IMR-90 (cell line): ENCODE measurements at regions not wholly inside any gene's neighbourhood (a gene's known extent, or its start where the extent isn't known, plus 50 kb on each side); places are given as distances from the start of the nearest gene placed in this dataset.

ENCODE experiments used
- ATAC-seq: fragments of 200-7000 bp; cut with Tn5 transposase; 2 replicates; pipeline ENCODE4 v1.9.1; 2020; ENCODE audit warnings: low read depth, mild to moderate bottlenecking, moderate library complexity
- BruUV-seq: library from RNA; stranded (reverse); fragments of 400-500 nt; replicated peaks from 2 replicates; lab custom pipeline; 2021; lab: Mats Ljungman, UMichigan
- CTCF ChIA-PET: fragments of 300-600 bp; formaldehyde crosslinking; extraction: SDS; loops from one replicate; lab custom pipeline; 2021; ENCODE audit warnings: antibody characterized with exemption; lab: Yijun Ruan, JAX
- POLR2A ChIA-PET: fragments of 300-600 bp; sonication (Branson Sonifier 250); formaldehyde crosslinking; loops from one replicate; lab custom pipeline; 2022; ENCODE audit warnings: antibody characterized with exemption; ENCODE audit not compliant: unreplicated experiment; lab: Charles Lee
- DNase-seq: peaks from one replicate; pipeline ENCODE4 v3.0.0; 2013
- H2AFZ ChIP-seq: replicated peaks from 2 replicates; pipeline ENCODE3; 2013; ENCODE audit warnings: low read length, mild to moderate bottlenecking; ENCODE audit not compliant: poor library complexity
- H2AK5ac ChIP-seq: 2 replicates; pipeline ENCODE4 v1.6.1; 2013; ENCODE audit warnings: low read depth, low read length, inconsistent platforms
- H2AK9ac ChIP-seq: replicated peaks from 2 replicates; pipeline ENCODE3; 2013; ENCODE audit warnings: mild to moderate bottlenecking, low read depth, low read length, moderate library complexity; ENCODE audit not compliant: poor library complexity
- H2BK120ac ChIP-seq: 2 replicates; pipeline ENCODE4 v1.6.1; 2013; ENCODE audit warnings: low read depth, low read length, inconsistent platforms
- H2BK15ac ChIP-seq: 3 replicates; pipeline ENCODE4 v1.6.1; 2013; ENCODE audit warnings: low read depth, low read length, inconsistent platforms
- H2BK20ac ChIP-seq: 2 replicates; pipeline ENCODE4 v1.6.1; 2013; ENCODE audit warnings: low read depth, mild to moderate bottlenecking, inconsistent platforms, low read length, moderate library complexity
- H2BK5ac ChIP-seq: 2 replicates; pipeline ENCODE4 v1.6.1; 2013; ENCODE audit warnings: mild to moderate bottlenecking, low read depth, low read length, inconsistent platforms; ENCODE audit not compliant: poor library complexity, severe bottlenecking
- H3K14ac ChIP-seq: replicated peaks from 2 replicates; pipeline ENCODE4 v1.6.1; 2013; ENCODE audit warnings: low read depth, low read length, inconsistent platforms
- H3K18ac ChIP-seq: 2 replicates; pipeline ENCODE4 v1.6.1; 2013; ENCODE audit warnings: low read depth, low read length, control low read depth
- H3K23ac ChIP-seq: 2 replicates; pipeline ENCODE4 v1.6.1; 2013; ENCODE audit warnings: low read depth, low read length, inconsistent platforms
- H3K27ac ChIP-seq: 2 replicates; pipeline ENCODE4 v1.5.1; 2013; ENCODE audit warnings: mild to moderate bottlenecking, control low read depth, low read length; ENCODE audit not compliant: insufficient read depth
- H3K27me3 ChIP-seq: 2 replicates; pipeline ENCODE4 v1.6.1; 2013; ENCODE audit warnings: low read length; ENCODE audit not compliant: control insufficient read depth, insufficient read depth
- H3K36me3 ChIP-seq: 2 replicates; pipeline ENCODE4 v1.6.1; 2013; ENCODE audit warnings: low read length, mixed read lengths; ENCODE audit not compliant: control insufficient read depth, insufficient read depth
- H3K4ac ChIP-seq: 2 replicates; pipeline ENCODE4 v1.6.1; 2013; ENCODE audit warnings: low read depth, low read length, inconsistent platforms
- H3K4me1 ChIP-seq: 2 replicates; pipeline ENCODE4 v1.6.1; 2013; ENCODE audit warnings: low read length, mixed read lengths; ENCODE audit not compliant: control insufficient read depth, insufficient read depth
- H3K4me2 ChIP-seq: 2 replicates; pipeline ENCODE4 v1.6.1; 2013; ENCODE audit warnings: low read depth, mild to moderate bottlenecking, control low read depth, low read length, moderate library complexity
- H3K4me3 ChIP-seq: 2 replicates; pipeline ENCODE4 v1.5.1; 2013; ENCODE audit warnings: low read depth, mild to moderate bottlenecking, control low read depth, low read length, moderate library complexity; ENCODE audit not compliant: insufficient read depth
- H3K56ac ChIP-seq: 2 replicates; pipeline ENCODE4 v1.6.1; 2013; ENCODE audit warnings: low read length, inconsistent platforms; ENCODE audit not compliant: insufficient read depth; ENCODE audit errors: extremely low read depth
- H3K79me1 ChIP-seq, 2 experiments: 2 replicates each; pipeline ENCODE4 v1.6.1; 2013; ENCODE audit warnings: low read length in 2 of 2, inconsistent platforms in 1 of 2, low read depth in 1 of 2
- H3K9ac ChIP-seq: 2 replicates; pipeline ENCODE4 v1.6.1; 2013; ENCODE audit warnings: low read depth, low read length, control low read depth
- H3K9me1 ChIP-seq: 2 replicates; pipeline ENCODE4 v1.6.1; 2013; ENCODE audit warnings: low read length, inconsistent platforms; ENCODE audit not compliant: insufficient read depth
- H3K9me3 ChIP-seq: 2 replicates; pipeline ENCODE4 v1.6.1; 2013; ENCODE audit warnings: low read length; ENCODE audit not compliant: control insufficient read depth, insufficient read depth
- H4K20me1 ChIP-seq: 2 replicates; pipeline ENCODE4 v1.6.1; 2013; ENCODE audit warnings: low read length, inconsistent platforms; ENCODE audit not compliant: insufficient read depth
- H4K5ac ChIP-seq: 2 replicates; pipeline ENCODE4 v1.6.1; 2013; ENCODE audit warnings: mild to moderate bottlenecking, low read depth, low read length, control low read depth
- H4K8ac ChIP-seq, 2 experiments: 2 replicates each; pipeline ENCODE4 v1.6.1; 2013; ENCODE audit warnings: low read depth in 2 of 2, low read length in 2 of 2, control low read depth in 1 of 2, inconsistent platforms in 1 of 2
- H4K91ac ChIP-seq: 2 replicates; pipeline ENCODE4 v1.6.1; 2013; ENCODE audit warnings: low read depth, low read length, inconsistent platforms; ENCODE audit not compliant: insufficient read depth
- BHLHE40 ChIP-seq: fragments of 150-350 bp; IDR thresholded peaks from 2 replicates; pipeline ENCODE4 v1.6.1; 2016; ENCODE audit warnings: mild to moderate bottlenecking, low read depth, low read length
- CEBPB ChIP-seq: IDR thresholded peaks from 2 replicates; pipeline ENCODE4 v1.6.1; 2012; ENCODE audit warnings: low read depth, low read length, improper control_type of control experiment
- CHD1 ChIP-seq: IDR thresholded peaks from 2 replicates; pipeline ENCODE4 v1.6.1; 2012; ENCODE audit warnings: low read depth, low read length, improper control_type of control experiment
- FOS ChIP-seq: fragments of 150-350 bp; IDR thresholded peaks from 2 replicates; pipeline ENCODE4 v1.6.1; 2016; ENCODE audit warnings: low read depth, low read length
- MAFK ChIP-seq: IDR thresholded peaks from 2 replicates; pipeline ENCODE4 v1.6.1; 2012; ENCODE audit warnings: low read depth, low read length, improper control_type of control experiment
- MAZ ChIP-seq: IDR thresholded peaks from 2 replicates; pipeline ENCODE4 v1.6.1; 2012; ENCODE audit warnings: low read depth, mild to moderate bottlenecking, low read length, improper control_type of control experiment, moderate library complexity, borderline replicate concordance
- MXI1 ChIP-seq: IDR thresholded peaks from 2 replicates; pipeline ENCODE4 v1.6.1; 2012; ENCODE audit warnings: low read depth, mild to moderate bottlenecking, low read length, moderate library complexity, borderline replicate concordance
- NFE2L2 ChIP-seq: fragments of 150-350 bp; IDR thresholded peaks from 2 replicates; pipeline ENCODE4 v1.6.1; 2016; ENCODE audit warnings: low read depth, mild to moderate bottlenecking, low read length
- POLR2A ChIP-seq: IDR thresholded peaks from 2 replicates; pipeline ENCODE4 v1.6.1; 2012; ENCODE audit warnings: mild to moderate bottlenecking, low read depth, low read length
- RAD21 ChIP-seq: IDR thresholded peaks from 2 replicates; pipeline ENCODE4 v1.6.1; 2012; ENCODE audit warnings: low read length, improper control_type of control experiment
- RCOR1 ChIP-seq: IDR thresholded peaks from 2 replicates; pipeline ENCODE4 v1.6.1; 2012; ENCODE audit warnings: mild to moderate bottlenecking, low read length, improper control_type of control experiment; ENCODE audit not compliant: insufficient replicate concordance
- RFX5 ChIP-seq: IDR thresholded peaks from 2 replicates; pipeline ENCODE4 v1.8.0; 2012; ENCODE audit warnings: low read depth, mild to moderate bottlenecking, low read length, moderate library complexity
- SMC3 ChIP-seq: fragments of 150-350 bp; IDR thresholded peaks from 2 replicates; pipeline ENCODE4 v1.6.1; 2016; ENCODE audit warnings: low read depth, mild to moderate bottlenecking, antibody characterized with exemption, low read length, moderate library complexity
- USF2 ChIP-seq: fragments of 150-350 bp; IDR thresholded peaks from 2 replicates; pipeline ENCODE4 v1.6.1; 2017; ENCODE audit warnings: mild to moderate bottlenecking, antibody characterized with exemption, low read length, low read depth
- WGBS, 2 experiments: methylation state at CpG; one replicate each; pipeline versions ENCODE4 v1.1.5 to v1.1.7; 2013; ENCODE audit warnings: missing lambda C conversion rate in 2 of 2; ENCODE audit not compliant: insufficient read length in 1 of 2; ENCODE audit errors: extremely low coverage in 2 of 2; 5-methylcytosine and 5-hydroxymethylcytosine counted together
- dilution Hi-C: fragments of 300-500 bp; cut with HindIII; formaldehyde crosslinking; loops from one replicate; pipeline ENCODE4 v1.14.3; 2018; ENCODE audit warnings: low sequenced_read_pairs; ENCODE audit not compliant: unreplicated experiment
- in situ Hi-C: fragments of 300-500 bp; cut with MboI; formaldehyde crosslinking; loops from 3 replicates; pipeline ENCODE4 v1.14.3; 2019; ENCODE audit warnings: low sequenced_read_pairs, inconsistent platforms, mixed read lengths
- intact Hi-C: fragments of 100-400 bp; cut with micrococcal nuclease; formaldehyde crosslinking; loops from 2 replicates; pipeline ENCODE4 v1.10.0; 2022
- TF ChIP-seq, protein P1 (sequence below): conservative IDR thresholded peaks from 2 replicates; pipeline ENCODE4 v1.5.1; 2012; ENCODE audit warnings: mild to moderate bottlenecking, low read depth, low read length, improper control_type of control experiment
- TF ChIP-seq, protein P2 (sequence below): fragments of 150-350 bp; IDR thresholded peaks from 2 replicates; pipeline ENCODE4 v1.6.1; 2016; ENCODE audit warnings: low read depth, mild to moderate bottlenecking, low read length, moderate library complexity, borderline replicate concordance

GRCh38 chr13:40192452-40192851 is 474.0 kb downstream of the FOXO1 start:
- intact Hi-C loops (no loop called here), in situ Hi-C loops (no loop called here), dilution Hi-C loops (no loop called here)
- Histone ChIP-seq H3K9me1 (no peaks in the 10 kb centered on the region), H3K9me3 (no peaks in the 10 kb centered on the region), H3K4me2 (no peak overlapping the region), H2AFZ (no peak overlapping the region), H3K36me3 (no peaks in the 10 kb centered on the region), H3K4me1 (no peaks in the 10 kb centered on the region), H3K27me3 (no peaks in the 10 kb centered on the region), H4K8ac (no peak overlapping the region), H2AK9ac (no peak overlapping the region), H4K5ac (no peak overlapping the region), H3K18ac (no peak overlapping the region), H3K23ac (no peak overlapping the region), H2BK20ac (no peak overlapping the region), H3K4me3 (no peak overlapping the region), H2AK5ac (no peak overlapping the region), H2BK120ac (no peak overlapping the region), H4K91ac (no peak overlapping the region), H3K9ac (no peak overlapping the region), H2BK5ac (no peak overlapping the region), H3K79me1 (no peaks in the 10 kb centered on the region), H3K27ac (no peak overlapping the region), H3K56ac (no peak overlapping the region), H3K4ac (no peak overlapping the region), H4K20me1 (no peaks in the 10 kb centered on the region), H3K14ac (no peak overlapping the region), H2BK15ac (no peak overlapping the region)
- no TSS peak for BruUV-seq
- ChIA-PET CTCF (no interaction called here), POLR2A (no interaction called here)
- DNase-seq (no peak), ATAC-seq (no peak)
- WGBS, 2 experiments, result no CpG with 5 or more reads among the region's 5 CpGs
- TF ChIP-seq MAFK (no peak), MXI1 (no peak), SMC3 (no peak), MAZ (no peak), RFX5 (no peak), FOS (no peak), USF2 (no peak), BHLHE40 (no peak), NFE2L2 (no peak), CHD1 (no peak), CEBPB (no peak), RCOR1 (no peak), POLR2A (no peak), RAD21 (no peak)
- TF ChIP-seq, protein P1, sequence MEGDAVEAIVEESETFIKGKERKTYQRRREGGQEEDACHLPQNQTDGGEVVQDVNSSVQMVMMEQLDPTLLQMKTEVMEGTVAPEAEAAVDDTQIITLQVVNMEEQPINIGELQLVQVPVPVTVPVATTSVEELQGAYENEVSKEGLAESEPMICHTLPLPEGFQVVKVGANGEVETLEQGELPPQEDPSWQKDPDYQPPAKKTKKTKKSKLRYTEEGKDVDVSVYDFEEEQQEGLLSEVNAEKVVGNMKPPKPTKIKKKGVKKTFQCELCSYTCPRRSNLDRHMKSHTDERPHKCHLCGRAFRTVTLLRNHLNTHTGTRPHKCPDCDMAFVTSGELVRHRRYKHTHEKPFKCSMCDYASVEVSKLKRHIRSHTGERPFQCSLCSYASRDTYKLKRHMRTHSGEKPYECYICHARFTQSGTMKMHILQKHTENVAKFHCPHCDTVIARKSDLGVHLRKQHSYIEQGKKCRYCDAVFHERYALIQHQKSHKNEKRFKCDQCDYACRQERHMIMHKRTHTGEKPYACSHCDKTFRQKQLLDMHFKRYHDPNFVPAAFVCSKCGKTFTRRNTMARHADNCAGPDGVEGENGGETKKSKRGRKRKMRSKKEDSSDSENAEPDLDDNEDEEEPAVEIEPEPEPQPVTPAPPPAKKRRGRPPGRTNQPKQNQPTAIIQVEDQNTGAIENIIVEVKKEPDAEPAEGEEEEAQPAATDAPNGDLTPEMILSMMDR, result no peak
- TF ChIP-seq, protein P2, sequence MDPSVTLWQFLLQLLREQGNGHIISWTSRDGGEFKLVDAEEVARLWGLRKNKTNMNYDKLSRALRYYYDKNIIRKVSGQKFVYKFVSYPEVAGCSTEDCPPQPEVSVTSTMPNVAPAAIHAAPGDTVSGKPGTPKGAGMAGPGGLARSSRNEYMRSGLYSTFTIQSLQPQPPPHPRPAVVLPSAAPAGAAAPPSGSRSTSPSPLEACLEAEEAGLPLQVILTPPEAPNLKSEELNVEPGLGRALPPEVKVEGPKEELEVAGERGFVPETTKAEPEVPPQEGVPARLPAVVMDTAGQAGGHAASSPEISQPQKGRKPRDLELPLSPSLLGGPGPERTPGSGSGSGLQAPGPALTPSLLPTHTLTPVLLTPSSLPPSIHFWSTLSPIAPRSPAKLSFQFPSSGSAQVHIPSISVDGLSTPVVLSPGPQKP, result no peak
